Skeletal muscle tissue (tissue), 3 donors: ENCODE measurements at regions not wholly inside any gene's neighbourhood (a gene's known extent, or its start where the extent isn't known, plus 50 kb on each side); places are given as distances from the start of the nearest gene placed in this dataset.

ENCODE experiments used
- H3K27ac ChIP-seq: one replicate; pipeline ENCODE4 v1.7.0; 2013; ENCODE audit warnings: mild to moderate bottlenecking, low read depth, low read length, inconsistent platforms
- H3K27me3 ChIP-seq, 3 donors: one replicate each; pipeline ENCODE4 v1.7.0; 2013; ENCODE audit warnings: low read length in 3 of 3; ENCODE audit not compliant: control insufficient read depth in 3 of 3, insufficient read depth in 3 of 3
- H3K36me3 ChIP-seq, 3 donors: one replicate each; pipeline ENCODE4 v1.7.0; 2013; ENCODE audit warnings: low read length in 3 of 3; ENCODE audit not compliant: control insufficient read depth in 3 of 3, insufficient read depth in 3 of 3
- H3K4me1 ChIP-seq, 3 donors: one replicate each; pipeline ENCODE4 v1.7.0; 2013; ENCODE audit warnings: low read length in 3 of 3, mild to moderate bottlenecking in 3 of 3; ENCODE audit not compliant: control insufficient read depth in 3 of 3, insufficient read depth in 3 of 3
- H3K4me3 ChIP-seq, 3 donors: one replicate each; pipeline ENCODE4 v1.7.0; 2013; ENCODE audit warnings: low read length in 3 of 3
- H3K9ac ChIP-seq, 3 donors: one replicate each; pipeline ENCODE4 v1.7.0; 2013; ENCODE audit warnings: low read length in 3 of 3, mild to moderate bottlenecking in 3 of 3, moderate library complexity in 2 of 3, low read depth in 1 of 3
- H3K9me3 ChIP-seq, 3 donors: one replicate each; pipeline ENCODE4 v1.7.0; 2013; ENCODE audit warnings: low read length in 3 of 3; ENCODE audit not compliant: control insufficient read depth in 3 of 3
- donor health status: Osteomylitis.

DNA sequence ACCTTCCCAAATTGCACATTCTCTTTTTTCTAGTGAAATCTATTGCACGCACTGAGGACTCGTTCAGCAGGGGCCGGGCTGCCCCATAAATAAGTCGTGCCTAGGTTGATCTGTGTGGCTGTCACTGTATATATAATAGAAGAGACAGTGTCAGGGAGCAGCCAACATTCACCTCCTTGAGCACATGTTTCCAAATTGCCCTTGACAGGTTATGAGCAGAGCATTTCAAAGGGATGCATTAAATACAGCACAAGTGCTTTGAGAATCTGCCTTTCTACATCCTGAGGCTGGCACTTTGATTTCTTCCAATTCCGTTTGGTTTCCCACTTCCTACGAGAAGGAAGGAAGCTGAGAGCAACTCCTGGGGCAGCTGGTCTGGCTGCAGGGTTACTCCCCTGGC, 291.2 kb downstream of the NPIPA8 start:
- Histone ChIP-seq H3K9me3 (no peaks in the 10 kb centered on the region), H3K36me3 (no peaks in the 10 kb centered on the region), H3K9ac (no peak overlapping the region), H3K27me3 (no peaks in the 10 kb centered on the region), H3K27ac (no peak overlapping the region), H3K4me3 (no peak overlapping the region), H3K4me1 (no peaks in the 10 kb centered on the region)

DNA sequence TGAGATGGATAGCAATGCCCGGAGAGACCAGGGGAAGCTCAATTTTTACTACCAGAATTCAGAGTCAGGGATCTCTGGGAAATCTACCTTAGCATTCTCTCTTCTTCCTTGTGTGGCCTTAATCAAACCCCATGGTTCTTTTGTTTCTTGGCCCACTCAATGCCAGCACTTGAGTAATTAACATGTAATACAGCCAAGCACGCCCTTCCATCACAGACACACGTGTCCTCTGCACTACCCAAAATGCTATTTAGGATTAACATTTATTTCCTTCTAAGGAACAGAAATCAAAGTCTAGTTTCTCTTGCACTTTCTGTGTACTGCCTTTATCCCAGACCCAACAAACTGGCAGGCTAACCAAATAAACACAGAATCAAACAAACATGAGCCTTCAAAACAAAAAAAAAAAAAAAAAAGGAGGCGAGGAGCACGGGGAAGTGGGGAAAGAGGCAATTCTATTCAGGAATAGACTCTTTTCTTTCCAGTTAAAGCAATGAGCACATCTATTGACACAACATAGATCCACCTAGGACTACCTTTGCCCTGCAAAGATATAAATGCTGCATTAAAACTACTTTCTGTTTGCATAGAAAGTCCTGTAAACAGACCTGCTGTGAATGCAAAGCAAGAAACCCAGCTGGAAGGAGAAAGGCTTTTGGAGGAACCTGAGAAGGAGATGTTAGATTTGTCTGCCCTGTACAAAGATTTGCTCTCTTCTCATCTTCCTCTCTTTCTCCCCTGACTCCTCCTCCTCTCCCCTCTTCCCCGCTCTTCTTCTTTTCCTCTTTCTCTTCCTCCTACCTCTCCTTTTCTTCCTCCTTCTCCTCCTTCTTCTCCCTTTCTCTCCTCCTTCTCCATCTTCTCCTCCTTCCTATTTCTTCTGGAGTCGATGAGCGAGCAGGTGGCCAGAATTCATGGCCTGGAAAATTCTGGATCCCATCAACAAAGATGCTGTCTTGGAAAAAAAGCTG, 294.4 kb downstream of the NPIPA8 start:
- Histone ChIP-seq H3K4me3 (no peak overlapping the region), H3K4me1 (no peaks in the 10 kb centered on the region), H3K9ac (no peak overlapping the region), H3K9me3 (no peaks in the 10 kb centered on the region), H3K36me3 (no peaks in the 10 kb centered on the region), H3K27ac (no peak overlapping the region), H3K27me3 (no peaks in the 10 kb centered on the region)

DNA sequence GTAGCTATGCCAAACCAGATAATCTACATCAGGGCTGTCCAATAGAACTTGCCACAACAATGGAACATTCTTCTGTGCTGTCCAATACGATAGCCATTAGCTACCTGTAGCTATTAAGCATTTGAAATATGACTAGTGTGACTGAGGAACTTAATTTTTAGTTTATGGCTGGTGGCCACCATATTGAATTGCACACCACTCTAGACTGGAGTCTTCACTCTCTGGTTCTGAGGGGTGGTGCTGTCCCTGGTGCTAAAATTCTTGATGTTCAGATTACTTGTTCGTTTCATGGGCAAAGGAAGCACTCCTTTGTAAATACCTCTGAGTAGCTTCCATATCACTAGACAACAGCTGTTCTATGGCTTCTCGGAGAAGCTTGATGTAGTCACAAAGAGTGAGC, 296.6 kb downstream of the NPIPA8 start:
- no peak overlapping the region for H3K4me3 ChIP-seq
- no peaks in the 10 kb centered on the region for H3K4me1 ChIP-seq
- no peaks in the 10 kb centered on the region for H3K36me3 ChIP-seq
- no peak overlapping the region for H3K27ac ChIP-seq
- H3K9ac ChIP-seq = no peak overlapping the region
- H3K9me3 ChIP-seq = no peaks in the 10 kb centered on the region
- no peaks in the 10 kb centered on the region for H3K27me3 ChIP-seq

DNA sequence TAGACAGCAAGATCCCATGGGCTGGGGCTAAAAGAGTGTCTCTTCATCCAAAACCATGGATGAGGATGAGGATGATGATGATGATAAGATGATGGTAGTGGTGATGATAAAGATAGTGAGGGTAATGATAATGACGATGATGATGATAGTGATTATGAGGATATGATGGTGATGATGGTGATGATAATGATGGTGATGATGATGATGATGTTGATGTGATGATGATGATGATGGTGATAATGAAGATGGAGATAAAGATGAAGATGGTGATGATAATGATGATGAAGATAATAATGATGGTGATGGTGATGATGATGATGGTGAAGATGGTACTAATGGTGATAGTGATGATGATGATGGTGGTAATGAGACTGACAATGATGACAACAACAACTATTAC, 299.5 kb downstream of the NPIPA8 start:
- Histone ChIP-seq H3K27me3 (no peaks in the 10 kb centered on the region), H3K4me1 (no peaks in the 10 kb centered on the region), H3K9me3 (no peaks in the 10 kb centered on the region), H3K27ac (no peak overlapping the region), H3K36me3 (no peaks in the 10 kb centered on the region), H3K4me3 (no peak overlapping the region), H3K9ac (no peak overlapping the region)

DNA sequence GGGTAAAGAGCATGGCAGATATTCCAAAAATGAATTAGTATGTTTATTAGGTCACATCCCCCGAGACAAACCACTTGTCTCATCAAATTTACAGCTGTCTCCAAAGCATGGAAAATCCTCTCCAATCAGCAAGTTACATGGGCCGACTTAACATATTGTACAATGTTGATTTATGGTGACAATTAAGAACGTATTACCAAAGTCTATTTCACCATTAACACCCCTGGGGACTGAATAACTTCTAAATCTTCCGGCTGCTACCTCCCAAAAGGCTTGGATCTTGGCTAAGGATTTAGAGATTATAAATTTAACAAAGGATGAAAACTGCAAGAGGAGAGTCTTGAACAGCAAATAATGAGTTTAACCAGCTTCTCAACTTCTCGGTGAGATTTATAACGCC, 311.9 kb downstream of the NPIPA8 start:
- Histone ChIP-seq H3K36me3 (no peaks in the 10 kb centered on the region), H3K4me3 (no peak overlapping the region), H3K9ac (no peak overlapping the region), H3K9me3 (no peaks in the 10 kb centered on the region), H3K4me1 (no peaks in the 10 kb centered on the region), H3K27ac (no peak overlapping the region), H3K27me3 (peaks cover 0 to 3% (median 0%) of the 10 kb centered on the region in 3 donors)

DNA sequence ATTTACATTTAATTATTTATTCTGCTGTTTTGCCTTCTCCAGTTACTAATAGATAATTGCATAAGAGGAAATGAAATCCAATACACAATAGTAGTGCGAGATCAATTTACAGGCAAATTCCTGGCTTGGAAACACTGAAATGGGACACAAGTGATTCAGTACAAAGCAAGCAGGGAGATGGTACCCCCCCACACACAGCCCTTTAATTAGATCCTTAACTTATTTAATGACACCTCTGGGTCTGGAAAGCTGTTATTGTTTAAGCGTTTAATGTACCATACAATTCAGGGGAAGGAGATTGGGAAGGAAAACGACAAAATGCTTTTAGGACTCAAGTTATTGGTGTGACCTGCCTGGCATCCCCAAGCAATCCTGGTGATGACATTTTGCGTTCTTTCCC, 318.2 kb downstream of the NPIPA8 start:
- Histone ChIP-seq H3K27ac (no peak overlapping the region), H3K27me3 (no peaks in the 10 kb centered on the region), H3K4me1 (no peaks in the 10 kb centered on the region), H3K9me3 (no peaks in the 10 kb centered on the region), H3K4me3 (no peak overlapping the region), H3K9ac (no peak overlapping the region), H3K36me3 (no peaks in the 10 kb centered on the region)

DNA sequence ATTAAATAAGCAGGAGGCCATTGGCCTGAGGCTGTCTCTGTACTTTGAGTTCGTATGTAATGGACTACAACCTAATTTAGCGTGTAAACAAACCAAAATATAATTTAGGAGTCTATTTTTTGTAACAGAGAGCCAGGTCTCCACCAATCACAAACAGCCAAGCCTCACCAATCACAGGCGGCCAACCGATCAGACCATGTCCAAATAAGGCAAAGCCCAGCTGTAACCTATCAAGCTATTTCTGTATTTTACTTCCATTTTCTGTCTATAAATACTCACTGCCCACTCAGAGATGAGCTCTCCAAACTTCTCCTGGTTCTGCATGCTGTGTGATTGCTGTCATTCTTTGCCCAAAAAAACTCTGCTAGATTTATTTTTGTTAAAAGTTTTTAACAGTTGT, 322.7 kb downstream of the NPIPA8 start:
- H3K4me1 ChIP-seq = no peaks in the 10 kb centered on the region

DNA sequence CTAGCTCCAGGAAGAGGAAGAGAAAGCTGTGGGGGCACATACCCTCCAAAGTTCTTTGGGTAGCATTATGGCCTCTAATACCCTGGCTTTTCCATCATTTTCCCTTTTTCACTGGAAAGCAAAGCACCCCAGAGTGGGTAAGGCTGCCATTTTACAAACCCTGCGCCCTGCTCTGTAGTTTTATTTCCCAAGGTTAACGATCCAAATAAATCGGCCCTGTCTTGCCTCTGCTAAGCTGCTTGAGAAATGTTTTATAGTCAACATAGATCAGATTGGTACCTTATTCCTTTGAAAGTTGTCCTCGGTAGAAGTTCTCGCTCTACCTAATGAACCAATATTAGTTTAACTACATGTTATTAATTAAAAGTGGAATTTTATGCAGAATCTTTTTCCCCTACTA, 328.2 kb downstream of the NPIPA8 start:
- no peak overlapping the region for H3K27ac ChIP-seq
- no peak overlapping the region for H3K9ac ChIP-seq
- peaks cover 0 to 3% (median 0%) of the 10 kb centered on the region in 3 donors for H3K27me3 ChIP-seq
- no peaks in the 10 kb centered on the region for H3K9me3 ChIP-seq
- no peaks in the 10 kb centered on the region for H3K4me1 ChIP-seq
- H3K4me3 ChIP-seq = no peak overlapping the region
- no peaks in the 10 kb centered on the region for H3K36me3 ChIP-seq

More for the DNA sequence above, 322.7 kb downstream of the NPIPA8 start:
- no peaks in the 10 kb centered on the region for H3K36me3 ChIP-seq
- H3K4me3 ChIP-seq = no peak overlapping the region
- no peaks in the 10 kb centered on the region for H3K27me3 ChIP-seq
- H3K9me3 ChIP-seq = no peaks in the 10 kb centered on the region
- no peak overlapping the region for H3K9ac ChIP-seq
- no peak overlapping the region for H3K27ac ChIP-seq

DNA sequence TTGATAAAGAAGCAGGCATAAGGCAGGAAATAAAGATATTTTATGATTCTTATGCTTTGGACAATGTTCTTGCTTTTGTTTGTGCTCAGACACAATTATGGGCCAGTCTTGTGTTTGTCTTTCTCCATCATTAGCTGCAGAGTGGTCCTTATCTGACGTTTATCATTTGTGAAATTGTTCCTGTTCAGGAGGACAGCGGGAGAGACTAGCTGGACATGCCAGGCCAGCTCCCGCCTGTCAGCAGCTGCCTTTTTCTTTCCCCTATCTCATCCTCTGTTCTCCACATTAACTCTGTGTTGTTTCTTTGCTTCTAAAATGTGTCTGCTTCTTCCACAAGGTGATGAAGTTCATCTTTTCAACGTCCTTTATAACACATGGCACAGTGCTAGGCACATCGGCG, 333.5 kb downstream of the NPIPA8 start:
- Histone ChIP-seq H3K9me3 (no peaks in the 10 kb centered on the region), H3K27me3 (peaks cover 0 to 3% (median 0%) of the 10 kb centered on the region in 3 donors), H3K36me3 (no peaks in the 10 kb centered on the region), H3K27ac (no peak overlapping the region), H3K4me1 (no peaks in the 10 kb centered on the region), H3K4me3 (no peak overlapping the region), H3K9ac (no peak overlapping the region)

DNA sequence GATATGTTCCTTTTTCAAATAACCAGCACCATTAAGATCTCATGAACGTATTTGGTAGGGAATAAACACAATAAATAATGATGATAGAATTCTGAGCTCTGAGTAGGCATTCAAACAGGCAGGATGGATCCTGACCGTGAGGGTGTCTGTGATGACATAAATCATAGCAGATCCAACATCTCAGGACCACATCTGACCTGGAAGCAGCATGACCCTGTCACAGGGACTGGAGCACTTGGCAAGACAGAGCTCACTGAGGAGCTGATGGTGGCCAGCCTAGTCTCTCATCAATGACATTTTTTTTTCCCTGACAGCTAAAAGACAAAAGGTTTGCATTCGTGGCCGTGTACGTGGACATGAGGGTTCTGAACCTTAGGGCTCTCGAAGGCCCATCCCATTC, 337.5 kb downstream of the NPIPA8 start:
- no peaks in the 10 kb centered on the region for H3K27me3 ChIP-seq
- H3K4me3 ChIP-seq = no peak overlapping the region
- H3K9me3 ChIP-seq = no peaks in the 10 kb centered on the region
- H3K27ac ChIP-seq = no peak overlapping the region
- no peaks in the 10 kb centered on the region for H3K4me1 ChIP-seq
- no peak overlapping the region for H3K9ac ChIP-seq
- H3K36me3 ChIP-seq = no peaks in the 10 kb centered on the region
